T-helper 2 cell treated with Interferon-gamma antibody and Interleukin-4, amounts not matched to agents 5 μg/mL and 100 μg/mL, for 36 hours (primary cell): ENCODE measurements at regions not wholly inside any gene's neighbourhood (a gene's known extent, or its start where the extent isn't known, plus 50 kb on each side); places are given as distances from the start of the nearest gene placed in this dataset.

ENCODE experiments used
- DNase-seq: peaks from one replicate; pipeline ENCODE4 v3.0.0; 2021; ENCODE audit warnings: low spot score
- H3K27ac Mint-ChIP-seq: one replicate; pipeline ENCODE4 v1.8.0; 2021; ENCODE audit warnings: mild to moderate bottlenecking, mixed read lengths
- H3K27me3 Mint-ChIP-seq: one replicate; pipeline ENCODE4 v1.8.0; 2021; ENCODE audit warnings: low read depth, mixed read lengths
- H3K36me3 Mint-ChIP-seq: one replicate; pipeline ENCODE4 v1.8.0; 2021; ENCODE audit warnings: low read depth, mixed read lengths
- H3K4me1 Mint-ChIP-seq: one replicate; pipeline ENCODE4 v1.8.0; 2021; ENCODE audit warnings: low read depth, mixed read lengths
- H3K4me3 Mint-ChIP-seq: one replicate; pipeline ENCODE4 v1.8.0; 2022; ENCODE audit warnings: mild to moderate bottlenecking, moderate library complexity, mixed read lengths
- H3K9me3 Mint-ChIP-seq: one replicate; pipeline ENCODE4 v1.8.0; 2021; ENCODE audit warnings: mixed read lengths

- H3K4me3 Mint-ChIP-seq, result no peak overlapping the region
- H3K36me3 Mint-ChIP-seq, result no peaks in the 10 kb centered on the region
- no peaks in the 10 kb centered on the region for H3K4me1 Mint-ChIP-seq
- H3K27me3 Mint-ChIP-seq, result no peaks in the 10 kb centered on the region
- no peaks in the 10 kb centered on the region for H3K9me3 Mint-ChIP-seq
- no peak for DNase-seq
- no peak overlapping the region for H3K27ac Mint-ChIP-seq
Measured at GRCh38 chr15:96576596-96576995, 246.1 kb downstream of the NR2F2 start.

DNA sequence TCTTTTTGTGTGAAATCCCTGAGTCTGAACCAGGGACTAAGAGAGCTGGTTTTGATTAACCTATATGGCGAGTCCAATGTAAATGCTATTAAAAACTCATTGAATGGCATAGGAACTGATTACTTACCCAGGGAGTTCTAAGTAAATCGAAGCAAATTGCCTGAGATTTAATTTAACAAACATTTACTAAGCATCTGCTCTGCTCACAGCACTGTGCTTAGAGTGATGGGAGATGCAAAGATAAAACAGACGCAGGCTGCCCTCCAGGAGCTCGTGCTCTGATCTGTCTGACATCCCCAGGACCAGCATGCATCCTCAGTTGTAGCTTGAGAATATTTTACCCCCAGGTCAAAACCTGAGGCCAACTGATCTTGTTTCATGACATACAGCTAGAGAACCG, 247.9 kb downstream of the NR2F2 start:
- Mint-ChIP-seq H3K27me3 (no peaks in the 10 kb centered on the region), H3K4me1 (no peaks in the 10 kb centered on the region)

GRCh38 chr15:96581371-96581770, 250.9 kb downstream of the NR2F2 start:
- H3K4me1 Mint-ChIP-seq, result no peaks in the 10 kb centered on the region
- no peak for DNase-seq
- H3K36me3 Mint-ChIP-seq, result no peaks in the 10 kb centered on the region
- no peaks in the 10 kb centered on the region for H3K9me3 Mint-ChIP-seq
- no peak overlapping the region for H3K27ac Mint-ChIP-seq
- no peaks in the 10 kb centered on the region for H3K27me3 Mint-ChIP-seq
- H3K4me3 Mint-ChIP-seq, result no peak overlapping the region

More for the DNA sequence above, 247.9 kb downstream of the NR2F2 start:
- no peaks in the 10 kb centered on the region for H3K9me3 Mint-ChIP-seq
- H3K4me3 Mint-ChIP-seq, result no peak overlapping the region
- H3K27ac Mint-ChIP-seq, result no peak overlapping the region
- DNase-seq, result no peak
- H3K36me3 Mint-ChIP-seq, result no peaks in the 10 kb centered on the region

GRCh38 chr15:96582473-96582872, 252.0 kb downstream of the NR2F2 start:
- DNase-seq, result no peak
- H3K36me3 Mint-ChIP-seq, result no peaks in the 10 kb centered on the region
- no peaks in the 10 kb centered on the region for H3K4me1 Mint-ChIP-seq
- no peaks in the 10 kb centered on the region for H3K9me3 Mint-ChIP-seq
- H3K4me3 Mint-ChIP-seq, result no peak overlapping the region
- H3K27ac Mint-ChIP-seq, result no peak overlapping the region
- no peaks in the 10 kb centered on the region for H3K27me3 Mint-ChIP-seq

DNA sequence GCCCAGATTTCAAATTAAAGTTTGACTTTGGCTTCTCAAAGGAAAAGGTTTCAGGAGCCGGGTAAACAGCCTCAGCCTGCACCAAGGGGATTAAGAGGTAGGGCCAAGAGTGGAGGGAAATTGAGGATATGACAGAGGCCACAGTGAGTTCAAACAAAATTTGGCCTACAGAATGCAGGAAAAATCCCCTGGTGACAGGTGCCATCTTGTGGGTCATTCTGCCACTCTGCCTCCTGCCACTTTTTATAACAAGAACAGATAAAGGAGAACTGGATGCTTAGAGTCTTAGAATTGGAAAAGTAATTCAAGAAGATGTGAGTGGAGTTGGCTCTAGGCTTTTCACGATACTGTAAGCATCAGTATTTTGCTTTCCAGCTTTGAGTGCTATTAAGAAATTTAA, 253.2 kb downstream of the NR2F2 start:
- no peak for DNase-seq
- no peaks in the 10 kb centered on the region for H3K9me3 Mint-ChIP-seq
- no peak overlapping the region for H3K27ac Mint-ChIP-seq
- no peaks in the 10 kb centered on the region for H3K27me3 Mint-ChIP-seq
- no peaks in the 10 kb centered on the region for H3K36me3 Mint-ChIP-seq
- no peak overlapping the region for H3K4me3 Mint-ChIP-seq
- H3K4me1 Mint-ChIP-seq, result no peaks in the 10 kb centered on the region

GRCh38 chr15:96585484-96586386, 255.2 kb downstream of the NR2F2 start:
- H3K27ac Mint-ChIP-seq, result no peak overlapping the region
- H3K27me3 Mint-ChIP-seq, result no peaks in the 10 kb centered on the region
- H3K4me3 Mint-ChIP-seq, result no peak overlapping the region
- no peaks in the 10 kb centered on the region for H3K4me1 Mint-ChIP-seq
- H3K9me3 Mint-ChIP-seq, result no peaks in the 10 kb centered on the region
- no peaks in the 10 kb centered on the region for H3K36me3 Mint-ChIP-seq
- no peak for DNase-seq

GRCh38 chr15:96586901-96587300, 256.4 kb downstream of the NR2F2 start:
- Mint-ChIP-seq H3K36me3 (no peaks in the 10 kb centered on the region), H3K4me1 (no peaks in the 10 kb centered on the region), H3K4me3 (no peak overlapping the region), H3K27ac (no peak overlapping the region), H3K27me3 (no peaks in the 10 kb centered on the region), H3K9me3 (no peaks in the 10 kb centered on the region)
- no peak for DNase-seq

DNA sequence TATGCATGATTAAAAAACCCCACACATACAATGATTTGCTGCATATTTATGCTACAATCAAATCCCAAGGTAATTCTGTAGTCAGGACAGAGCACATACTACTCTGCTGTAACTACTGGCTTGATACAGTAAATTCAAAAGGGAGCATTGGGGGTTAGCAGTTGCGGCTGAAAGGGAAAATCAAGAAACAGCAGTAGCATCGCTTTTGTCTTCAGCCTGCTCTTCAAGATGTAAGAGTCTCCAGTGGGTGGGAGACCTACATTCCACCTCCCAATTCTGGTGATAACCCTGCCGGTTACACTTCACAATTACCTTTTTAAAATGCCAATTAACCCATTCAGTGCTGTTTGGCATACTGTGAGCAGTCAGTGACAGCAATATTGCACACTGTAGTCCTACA, 259.4 kb downstream of the NR2F2 start:
- Mint-ChIP-seq H3K9me3 (no peaks in the 10 kb centered on the region), H3K4me3 (no peak overlapping the region), H3K27ac (no peak overlapping the region), H3K27me3 (no peaks in the 10 kb centered on the region), H3K36me3 (no peaks in the 10 kb centered on the region), H3K4me1 (no peaks in the 10 kb centered on the region)
- DNase-seq, result no peak

GRCh38 chr15:96593735-96594134, 263.2 kb downstream of the NR2F2 start:
- Mint-ChIP-seq H3K36me3 (no peaks in the 10 kb centered on the region), H3K9me3 (no peaks in the 10 kb centered on the region), H3K27ac (no peak overlapping the region), H3K4me1 (no peaks in the 10 kb centered on the region), H3K27me3 (no peaks in the 10 kb centered on the region), H3K4me3 (no peak overlapping the region)
- DNase-seq, result no peak

GRCh38 chr15:96595951-96596350, 265.5 kb downstream of the NR2F2 start:
- H3K9me3 Mint-ChIP-seq, result no peaks in the 10 kb centered on the region
- no peaks in the 10 kb centered on the region for H3K4me1 Mint-ChIP-seq
- no peak overlapping the region for H3K27ac Mint-ChIP-seq
- H3K4me3 Mint-ChIP-seq, result no peak overlapping the region
- no peaks in the 10 kb centered on the region for H3K27me3 Mint-ChIP-seq
- no peaks in the 10 kb centered on the region for H3K36me3 Mint-ChIP-seq
- no peak for DNase-seq

DNA sequence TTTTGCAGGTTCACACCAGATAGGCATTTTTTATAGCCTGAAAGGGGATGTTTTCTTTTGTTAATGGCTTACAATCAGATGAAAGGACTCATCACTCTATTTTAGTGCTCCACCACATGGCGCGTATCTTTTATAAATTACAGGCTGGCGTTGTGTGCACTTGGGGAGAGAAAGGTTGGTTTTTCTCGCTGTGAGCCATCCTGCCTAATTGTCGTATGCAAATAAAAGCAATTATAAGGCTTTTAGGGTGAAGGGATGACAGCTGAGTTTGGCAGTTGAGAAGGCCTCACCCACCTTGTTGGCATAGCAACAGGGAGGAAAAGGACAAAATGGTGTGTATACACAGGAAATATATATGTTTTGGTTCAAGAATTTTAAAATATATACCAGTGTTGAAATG, 268.0 kb downstream of the NR2F2 start:
- H3K4me3 Mint-ChIP-seq, result no peak overlapping the region
- H3K4me1 Mint-ChIP-seq, result no peaks in the 10 kb centered on the region
- no peak for DNase-seq
- H3K9me3 Mint-ChIP-seq, result no peaks in the 10 kb centered on the region
- no peak overlapping the region for H3K27ac Mint-ChIP-seq
- no peaks in the 10 kb centered on the region for H3K27me3 Mint-ChIP-seq
- no peaks in the 10 kb centered on the region for H3K36me3 Mint-ChIP-seq

- no peaks in the 10 kb centered on the region for H3K27me3 Mint-ChIP-seq
- H3K4me3 Mint-ChIP-seq, result no peak overlapping the region
- DNase-seq, result no peak
- no peaks in the 10 kb centered on the region for H3K36me3 Mint-ChIP-seq
- H3K27ac Mint-ChIP-seq, result no peak overlapping the region
- H3K9me3 Mint-ChIP-seq, result no peaks in the 10 kb centered on the region
- H3K4me1 Mint-ChIP-seq, result no peaks in the 10 kb centered on the region
Measured at GRCh38 chr15:96599268-96599667, 268.8 kb downstream of the NR2F2 start.

- H3K4me3 Mint-ChIP-seq, result no peak overlapping the region
- no peaks in the 10 kb centered on the region for H3K36me3 Mint-ChIP-seq
- no peaks in the 10 kb centered on the region for H3K27me3 Mint-ChIP-seq
- no peaks in the 10 kb centered on the region for H3K4me1 Mint-ChIP-seq
- H3K9me3 Mint-ChIP-seq, result no peaks in the 10 kb centered on the region
- H3K27ac Mint-ChIP-seq, result no peak overlapping the region
- DNase-seq, result no peak
Measured at GRCh38 chr15:96600350-96600749, 269.9 kb downstream of the NR2F2 start.

GRCh38 chr15:96606617-96607016, 276.1 kb downstream of the NR2F2 start:
- no peak overlapping the region for H3K4me3 Mint-ChIP-seq
- no peak for DNase-seq

GRCh38 chr15:96610757-96611156, 280.3 kb downstream of the NR2F2 start:
- Mint-ChIP-seq H3K4me3 (no peak overlapping the region), H3K9me3 (peaks cover 14% of the 10 kb centered on the region), H3K27ac (no peak overlapping the region), H3K36me3 (no peaks in the 10 kb centered on the region), H3K27me3 (no peaks in the 10 kb centered on the region), H3K4me1 (no peaks in the 10 kb centered on the region)
- no peak for DNase-seq

More at GRCh38 chr15:96606617-96607016, 276.1 kb downstream of the NR2F2 start:
- H3K36me3 Mint-ChIP-seq, result no peaks in the 10 kb centered on the region
- no peaks in the 10 kb centered on the region for H3K27me3 Mint-ChIP-seq
- no peak overlapping the region for H3K27ac Mint-ChIP-seq
- H3K9me3 Mint-ChIP-seq, result no peaks in the 10 kb centered on the region
- no peaks in the 10 kb centered on the region for H3K4me1 Mint-ChIP-seq
